HG03095 (cell line): ENCODE measurements at regions not wholly inside any gene's neighbourhood (a gene's known extent, or its start where the extent isn't known, plus 50 kb on each side); places are given as distances from the start of the nearest gene placed in this dataset.
"Not testable (repeated sequence)": the region's sequence is repeated elsewhere in the genome, so short reads cannot be mapped to it uniquely, and the experiment has no call there.

Source experiments
- ATAC-seq: cut with Tn5 transposase; IDR thresholded peaks from one replicate; pipeline ENCODE4 v1.9.1; 2021; ENCODE audit warnings: moderate library complexity; ENCODE audit not compliant: unreplicated experiment

DNA sequence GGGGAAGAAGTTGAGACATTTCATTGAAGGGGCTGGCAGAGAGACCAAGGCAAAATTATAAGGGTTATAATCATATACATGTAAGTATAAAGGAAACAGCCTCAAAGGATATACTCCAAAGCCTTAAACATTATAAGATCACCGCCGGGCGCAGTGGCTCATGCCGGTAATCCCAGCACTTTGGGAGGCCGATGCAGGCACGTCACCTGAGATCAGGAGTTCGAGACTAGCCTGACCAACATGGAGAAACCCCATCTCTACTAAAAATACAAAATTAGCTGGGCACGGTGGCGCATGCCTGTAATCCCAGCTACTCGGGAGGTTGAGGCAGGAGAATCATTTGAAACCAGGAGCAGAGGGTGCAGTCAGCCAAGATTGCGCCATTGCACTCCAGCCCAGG, 1227.0 kb upstream of the NRXN1 start:
- not testable (repeated sequence) for ATAC-seq

DNA sequence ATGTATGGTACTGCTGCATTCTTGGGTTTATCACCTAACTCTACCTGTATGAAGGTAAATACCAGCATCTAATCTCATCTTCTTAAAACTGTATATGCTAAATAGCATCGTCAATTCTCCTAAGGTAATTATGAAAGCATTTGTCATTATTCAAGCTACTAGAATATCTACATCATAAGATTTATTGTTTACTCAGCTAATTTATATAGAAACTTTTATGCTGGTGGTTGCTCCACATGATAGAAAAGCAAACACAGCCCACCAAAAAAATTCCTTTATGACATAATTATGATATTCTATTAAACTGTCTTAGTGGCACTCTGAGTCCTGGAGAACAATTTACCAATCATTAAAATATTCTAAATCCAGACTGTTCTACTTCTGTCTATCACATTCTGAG, 1226.1 kb upstream of the NRXN1 start:
- no peak for ATAC-seq

DNA sequence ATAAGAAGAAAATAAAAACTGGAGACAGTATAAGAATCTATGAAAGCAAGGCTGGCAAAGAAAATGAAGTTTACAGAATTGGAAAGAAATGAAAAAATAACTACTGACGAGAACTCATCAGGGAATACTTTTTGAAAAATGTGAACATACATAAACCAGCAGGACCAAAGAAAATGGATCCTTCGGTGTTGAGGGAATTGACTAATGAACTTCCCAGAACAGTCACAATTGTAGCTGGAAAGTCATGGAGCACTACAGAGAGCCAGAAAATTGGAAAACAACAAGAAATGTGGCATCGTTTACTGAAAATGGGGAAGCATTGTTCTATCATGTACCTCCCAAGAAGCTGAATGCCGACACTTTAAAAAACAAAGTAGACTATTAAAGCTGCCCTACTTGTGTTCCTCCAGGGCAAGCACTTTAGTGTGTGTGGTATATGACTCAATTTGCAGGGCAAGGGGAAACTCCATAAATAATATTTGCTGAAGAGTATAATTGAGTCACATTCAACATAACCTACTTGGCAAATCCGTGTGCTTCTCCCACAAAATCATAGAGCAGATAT, 1221.6 kb upstream of the NRXN1 start:
- no peak for ATAC-seq

DNA sequence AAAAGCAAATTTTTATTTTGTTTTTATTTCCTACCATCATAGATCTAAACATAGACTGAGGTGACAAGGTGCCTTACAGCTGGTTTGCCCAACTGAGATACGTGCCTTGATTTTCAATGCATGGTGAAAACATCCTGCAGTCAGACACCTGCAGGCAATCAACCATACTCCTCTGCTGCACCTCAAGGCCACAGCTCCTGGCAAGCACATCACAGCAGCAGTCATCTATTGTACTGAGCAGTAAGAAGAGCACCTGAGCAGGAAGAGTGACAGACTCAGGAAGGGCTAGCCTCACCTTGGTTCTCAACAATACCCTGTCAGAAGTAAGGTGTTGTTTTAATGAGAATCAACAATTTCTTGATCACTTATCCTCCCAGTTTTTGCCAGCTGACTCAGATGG, 1206.8 kb upstream of the NRXN1 start:
- ATAC-seq: no peak

DNA sequence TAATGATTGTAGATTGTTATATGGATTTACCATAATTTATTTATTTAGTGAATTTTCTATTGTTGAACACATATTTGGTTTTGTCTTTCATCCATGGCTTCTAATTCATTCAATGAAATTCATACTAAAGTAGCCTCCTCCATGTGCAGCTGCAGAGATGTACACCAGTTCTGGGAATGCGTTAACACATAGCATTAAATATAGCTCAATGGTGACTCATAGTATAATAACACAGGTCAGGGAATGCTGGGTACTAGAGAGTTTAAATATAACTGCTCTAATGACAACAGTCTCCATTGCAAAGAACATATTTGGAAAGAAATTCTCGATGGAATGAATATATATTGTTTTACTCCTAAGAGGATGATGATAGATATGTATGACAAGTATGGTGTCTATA, 1190.2 kb upstream of the NRXN1 start:
- ATAC-seq: no peak

DNA sequence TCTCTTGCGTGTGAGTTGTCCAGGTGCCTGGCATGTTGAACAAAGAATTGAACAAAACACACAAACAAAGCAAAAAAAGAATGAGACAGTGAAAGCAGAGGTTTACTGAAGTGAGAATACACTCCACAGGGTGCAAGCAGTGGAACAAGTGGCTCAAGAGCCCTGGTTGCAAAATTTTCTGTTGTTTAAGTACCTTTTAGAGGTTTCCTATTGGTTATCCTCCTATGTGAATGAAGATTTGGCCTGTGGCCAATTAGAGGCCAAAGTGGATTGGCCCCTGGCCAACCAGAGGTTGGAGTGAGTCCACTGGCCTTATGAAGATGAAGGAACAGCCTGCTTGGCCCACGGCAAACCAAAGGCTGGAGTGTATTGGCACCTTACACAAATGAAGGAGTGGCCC, 1188.5 kb upstream of the NRXN1 start:
- no peak for ATAC-seq

DNA sequence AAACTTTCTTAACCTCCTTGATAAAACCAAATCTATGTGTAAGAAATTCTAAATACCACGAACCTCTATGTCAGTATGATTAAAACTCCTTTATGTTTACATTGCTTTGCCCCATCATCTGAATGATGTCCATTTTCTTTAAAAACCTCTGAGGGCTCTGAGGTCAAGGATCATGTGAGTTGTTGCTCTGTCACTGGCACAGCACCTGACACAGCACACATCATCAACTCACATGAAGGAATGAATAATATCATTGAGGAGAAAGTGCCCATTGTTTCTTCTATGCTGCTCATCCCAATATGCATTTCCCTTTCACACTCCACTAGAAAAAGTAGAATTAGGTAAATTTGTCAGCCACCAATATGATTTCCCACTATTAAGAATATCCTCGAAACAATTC, 1178.7 kb upstream of the NRXN1 start:
- ATAC-seq: no peak

DNA sequence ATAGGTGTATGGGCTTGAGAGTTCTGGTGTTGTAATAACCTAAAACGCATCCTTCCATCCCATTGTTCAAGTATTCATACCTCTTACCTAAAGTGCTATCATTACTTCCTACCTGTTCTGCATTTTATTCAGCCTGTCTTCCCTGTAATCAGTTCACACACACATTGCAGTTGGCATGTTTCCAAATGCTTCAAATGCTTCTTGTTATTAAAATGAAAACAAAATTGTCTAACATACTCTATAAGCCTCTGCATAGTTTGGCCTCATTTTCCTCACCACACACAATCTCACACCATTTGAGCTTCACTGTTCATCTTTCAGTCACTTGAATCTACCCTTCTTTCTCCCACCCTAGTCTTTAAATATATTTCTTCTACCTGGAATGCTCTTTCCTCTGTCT, 1178.2 kb upstream of the NRXN1 start:
- ATAC-seq: no peak

DNA sequence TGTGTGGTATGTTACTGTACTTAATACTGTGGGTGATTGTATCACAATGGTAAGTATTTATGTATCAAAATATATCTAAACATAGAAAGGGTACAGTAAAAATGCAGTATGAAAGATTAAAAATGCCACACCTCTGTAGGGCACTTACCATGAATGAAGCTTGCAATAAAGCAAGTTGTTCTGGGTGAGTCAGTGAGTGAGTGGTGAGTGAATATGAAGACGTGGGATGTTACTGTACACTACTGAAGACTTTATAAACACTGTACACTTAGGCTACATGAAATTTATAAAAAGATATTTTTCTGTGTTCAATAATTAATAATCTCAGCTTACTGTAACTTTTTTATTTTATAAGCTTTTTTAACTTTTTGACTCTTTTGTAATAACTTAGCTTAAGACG, 1162.4 kb upstream of the NRXN1 start:
- ATAC-seq: no peak

DNA sequence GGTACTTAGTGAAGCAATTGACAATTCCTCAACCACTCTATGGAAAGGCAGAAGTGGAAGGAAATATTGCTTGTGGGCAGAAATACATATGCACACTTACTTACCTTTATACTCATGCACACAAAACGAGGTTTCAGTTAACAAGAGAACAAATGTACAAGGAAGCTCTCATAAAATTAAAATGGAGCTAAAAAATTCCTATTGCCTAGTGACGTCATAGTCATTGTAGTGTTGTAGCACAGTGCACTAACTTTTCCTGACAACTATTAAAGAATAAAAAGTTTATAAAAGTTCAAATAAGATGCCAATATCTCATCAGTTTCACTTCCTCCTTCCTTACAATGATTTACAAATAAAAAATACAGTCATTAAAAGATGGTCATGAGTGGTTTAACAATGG, 1161.9 kb upstream of the NRXN1 start:
- no peak for ATAC-seq

DNA sequence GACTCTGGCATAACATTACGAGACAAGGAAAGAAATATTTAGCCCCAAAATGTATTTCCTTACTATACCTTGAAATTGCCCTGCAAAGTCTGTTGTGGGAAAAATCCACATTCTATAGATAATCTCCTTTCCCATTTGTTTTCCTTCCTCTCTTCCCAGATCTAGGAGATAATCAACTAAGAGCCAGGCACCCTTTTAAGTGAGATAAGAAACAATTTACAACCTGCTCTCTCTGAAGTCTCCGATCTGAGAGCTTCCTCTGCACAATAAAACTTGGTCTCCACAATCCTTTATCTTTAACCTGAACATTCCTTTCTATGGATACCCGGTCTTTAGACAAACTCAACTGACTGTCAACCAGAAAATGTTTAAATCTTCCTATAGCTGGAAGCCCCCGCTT, 1160.7 kb upstream of the NRXN1 start:
- ATAC-seq: no peak

DNA sequence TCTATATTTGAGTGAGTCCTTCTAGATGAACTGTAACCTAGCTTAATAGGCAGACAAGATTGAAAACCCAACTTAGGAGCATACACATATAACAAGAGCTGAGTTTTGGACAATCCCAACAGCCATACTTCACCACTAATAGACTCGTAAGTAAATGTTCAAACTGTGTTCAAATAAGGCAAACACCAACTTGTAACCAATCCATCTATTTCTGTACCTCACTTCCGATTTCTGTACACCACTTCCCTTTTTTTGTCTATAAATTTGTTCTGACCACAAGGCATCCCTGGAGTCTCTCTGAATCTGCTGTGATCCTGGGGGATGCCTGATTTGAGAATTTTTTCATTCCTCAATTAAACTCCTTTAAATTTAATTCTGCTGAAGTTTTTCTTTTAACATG, 1149.1 kb upstream of the NRXN1 start:
- no peak for ATAC-seq

DNA sequence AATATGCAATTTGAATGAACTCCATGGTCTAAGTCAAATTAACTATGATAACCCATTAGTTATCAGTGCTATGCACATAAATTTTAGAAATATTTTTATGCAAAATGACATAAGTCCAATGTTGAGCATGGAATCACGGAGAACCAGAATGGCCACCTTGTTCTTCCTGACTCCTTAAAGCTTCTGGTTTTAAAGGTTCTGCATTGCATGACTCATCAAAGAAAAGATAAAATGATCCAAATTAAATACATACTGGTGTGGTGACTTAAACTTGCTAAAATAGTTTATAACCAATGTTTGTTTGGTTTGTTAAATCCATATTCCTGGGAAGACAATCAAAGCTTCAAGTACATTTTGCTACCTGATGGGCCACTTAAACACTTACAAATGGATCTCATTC, 1146.9 kb upstream of the NRXN1 start:
- no peak for ATAC-seq

DNA sequence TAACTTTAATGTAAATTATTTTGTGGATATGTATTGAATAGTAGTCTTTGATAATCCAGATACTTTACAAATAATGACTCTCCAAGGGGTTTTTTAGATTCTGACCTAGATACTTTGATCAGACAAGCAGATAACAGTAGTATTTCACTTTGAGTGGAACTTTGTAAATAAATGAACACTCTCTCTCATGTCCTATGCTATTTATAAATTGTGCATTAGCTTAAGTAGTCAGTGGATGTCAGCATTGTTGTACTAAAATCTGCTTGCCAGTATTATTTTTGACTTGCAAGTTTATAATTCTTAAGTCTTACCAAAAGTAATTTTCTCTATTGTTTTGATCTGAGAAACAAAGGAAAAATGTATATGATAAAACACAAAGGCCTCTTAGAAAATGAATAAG, 1113.1 kb upstream of the NRXN1 start:
- no peak for ATAC-seq

DNA sequence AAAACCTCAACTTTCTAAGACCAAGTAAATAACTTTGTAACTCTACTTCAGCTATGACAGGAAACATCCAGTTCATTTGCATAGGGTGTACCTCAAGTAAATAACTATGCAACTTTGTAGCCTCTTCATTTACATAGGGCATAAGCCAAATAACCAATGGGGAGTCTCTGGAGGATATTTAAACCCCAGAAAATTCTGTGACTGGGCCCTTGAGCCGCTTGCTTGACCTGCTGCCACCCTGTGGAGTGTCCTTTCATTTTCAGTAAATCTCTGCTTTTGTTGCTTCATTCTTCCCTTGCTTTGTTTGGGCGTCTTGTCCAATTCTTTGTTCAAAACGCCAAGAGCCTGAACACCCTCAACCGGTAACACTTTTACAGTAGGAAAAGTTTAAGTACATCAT, 1112.7 kb upstream of the NRXN1 start:
- ATAC-seq: no peak

DNA sequence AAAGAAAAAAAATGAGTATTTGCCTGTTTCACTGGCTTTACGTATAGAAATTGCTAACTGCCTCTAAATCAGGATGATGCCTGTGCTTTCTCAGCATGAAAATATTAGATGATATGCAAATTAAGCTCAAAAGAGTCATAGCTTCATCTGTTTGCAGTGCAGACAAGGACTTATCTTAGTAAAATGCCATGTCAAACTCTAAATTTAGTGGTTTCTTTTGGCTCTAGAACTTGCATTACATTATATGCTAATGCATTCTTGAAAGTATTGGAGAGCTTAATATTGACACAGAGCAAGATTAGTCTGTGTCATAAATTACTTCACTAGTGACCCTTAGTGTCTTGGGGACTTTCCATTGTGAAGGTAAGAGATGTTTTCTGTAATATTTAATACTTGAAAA, 1109.1 kb upstream of the NRXN1 start:
- no peak for ATAC-seq

DNA sequence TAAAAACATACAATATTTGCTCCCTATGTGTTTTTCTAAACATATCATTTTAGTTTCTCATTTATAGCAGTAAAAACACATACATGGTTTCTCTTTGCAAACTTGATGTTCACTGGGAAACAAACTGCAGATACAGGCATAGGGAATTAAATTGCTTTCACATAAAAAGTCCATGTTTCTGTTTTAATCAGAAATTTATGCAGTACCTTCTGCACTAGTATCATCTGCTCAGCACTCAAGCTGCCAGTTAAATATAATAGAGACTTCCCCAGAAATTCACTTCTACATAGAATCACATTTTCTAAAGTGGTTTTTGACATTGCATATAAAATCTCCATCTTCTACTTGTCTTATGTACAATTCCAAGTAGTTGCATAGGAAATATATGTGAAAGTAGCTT, 1107.3 kb upstream of the NRXN1 start:
- no peak for ATAC-seq

DNA sequence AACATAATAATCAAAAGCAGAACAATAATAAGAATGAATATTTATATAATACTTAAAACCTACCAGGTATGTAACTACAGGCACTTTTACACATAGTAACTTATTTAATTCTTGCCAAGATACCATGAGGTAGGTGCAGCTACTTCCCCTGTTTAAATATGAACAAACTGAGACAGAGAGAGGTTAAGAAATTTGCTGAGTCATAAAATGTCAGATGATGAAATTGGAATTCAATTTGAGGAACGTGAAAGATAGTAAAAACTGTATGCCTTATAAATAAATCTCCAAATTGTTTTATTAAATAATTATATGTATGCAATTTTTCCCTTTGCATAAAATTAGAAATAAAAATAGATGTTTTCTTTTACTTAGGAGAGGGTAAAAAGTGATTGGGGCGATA, 1103.3 kb upstream of the NRXN1 start:
- no peak for ATAC-seq

DNA sequence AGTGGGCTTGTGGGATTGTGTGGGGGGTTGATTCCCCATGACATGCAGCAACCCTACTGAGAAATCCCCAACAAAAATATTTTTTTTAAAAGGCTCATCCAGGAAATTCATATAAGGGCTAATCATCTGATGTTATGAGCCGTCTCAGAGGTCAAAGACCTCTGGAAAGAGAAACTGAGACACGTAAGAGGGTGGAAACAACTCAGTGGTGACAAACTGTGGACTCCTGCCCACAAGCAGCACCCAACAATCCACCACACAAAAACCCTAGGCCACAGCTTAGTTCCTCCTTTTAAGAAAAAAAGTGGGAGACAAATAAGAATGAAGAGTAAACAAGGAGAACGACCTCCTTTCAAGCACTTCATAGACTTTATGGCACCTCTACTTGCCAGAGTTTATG, 1096.1 kb upstream of the NRXN1 start:
- ATAC-seq: no peak

DNA sequence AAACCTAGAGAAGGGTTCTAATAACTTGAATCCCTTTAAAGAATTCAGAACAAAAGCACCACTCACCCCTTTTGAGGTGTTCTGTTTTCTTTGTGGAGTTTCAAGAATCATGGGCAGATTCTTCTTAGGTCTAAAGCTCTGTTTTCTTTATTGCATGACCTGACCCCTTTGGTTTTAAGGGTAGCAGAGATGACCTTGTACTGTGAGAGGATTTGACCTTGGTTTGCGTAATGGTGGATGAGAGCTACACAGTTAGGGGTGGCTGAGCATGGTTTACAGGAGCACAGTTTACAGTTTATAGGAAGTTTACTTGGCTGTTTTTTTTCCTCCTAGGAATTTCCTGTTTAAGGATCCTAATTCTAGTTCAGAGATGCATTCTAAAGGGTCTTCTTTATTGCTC, 1095.6 kb upstream of the NRXN1 start:
- no peak for ATAC-seq

DNA sequence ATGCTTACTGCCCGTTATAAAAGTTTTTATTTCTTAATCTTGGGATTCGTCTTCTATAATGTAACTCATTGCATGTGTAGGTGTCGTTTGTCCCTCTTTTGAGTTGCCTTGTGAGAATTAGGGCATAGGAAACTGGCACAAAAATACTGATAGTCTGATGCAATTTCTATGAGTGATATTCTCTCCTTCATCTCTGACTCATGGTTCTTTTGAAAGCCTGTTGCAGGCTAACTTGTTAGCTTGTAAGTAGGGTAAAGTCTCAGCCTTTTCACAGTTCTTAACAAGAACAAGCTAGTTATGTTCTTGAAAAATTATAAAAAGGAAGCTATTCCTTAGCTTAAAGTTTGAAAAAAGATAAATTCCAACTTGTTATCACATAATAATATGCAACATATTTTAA, 1085.4 kb upstream of the NRXN1 start:
- ATAC-seq: no peak

DNA sequence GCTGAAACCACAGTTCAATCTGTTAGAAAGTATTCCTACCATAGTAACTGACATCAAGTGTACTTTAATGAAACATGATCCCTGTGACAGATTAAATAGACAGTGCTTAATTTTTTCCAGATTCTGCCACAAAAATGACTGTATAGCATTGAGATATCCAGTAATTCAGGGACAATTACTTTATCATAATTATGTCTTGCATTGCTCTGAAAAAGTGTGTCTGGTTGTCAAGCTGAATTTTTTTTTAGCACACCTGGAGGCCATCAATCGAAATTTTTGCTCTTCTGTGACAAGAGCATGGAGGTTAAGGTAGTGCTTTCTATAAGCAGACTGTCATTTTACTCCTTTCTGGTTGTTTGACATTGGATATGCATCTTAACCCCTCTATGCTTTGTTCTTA, 1083.8 kb upstream of the NRXN1 start:
- no peak for ATAC-seq

DNA sequence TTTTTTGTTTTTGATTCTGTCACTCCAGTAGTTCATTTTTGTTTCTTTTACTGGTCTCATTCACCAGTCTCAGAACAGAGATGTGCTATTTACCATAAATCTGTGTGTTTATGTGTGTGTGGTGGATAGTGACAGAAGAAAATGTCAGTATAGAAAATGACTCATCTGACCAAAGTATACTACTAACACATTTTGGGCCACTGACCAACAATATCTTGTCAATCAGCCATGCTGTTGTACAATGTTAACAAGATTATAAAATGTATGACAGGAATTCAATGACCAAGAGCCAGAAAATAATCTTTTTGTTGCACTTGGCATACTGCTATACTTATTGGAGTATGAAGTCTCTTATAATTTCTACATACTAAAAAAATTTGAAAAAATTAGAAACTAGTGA, 1081.4 kb upstream of the NRXN1 start:
- no peak for ATAC-seq

DNA sequence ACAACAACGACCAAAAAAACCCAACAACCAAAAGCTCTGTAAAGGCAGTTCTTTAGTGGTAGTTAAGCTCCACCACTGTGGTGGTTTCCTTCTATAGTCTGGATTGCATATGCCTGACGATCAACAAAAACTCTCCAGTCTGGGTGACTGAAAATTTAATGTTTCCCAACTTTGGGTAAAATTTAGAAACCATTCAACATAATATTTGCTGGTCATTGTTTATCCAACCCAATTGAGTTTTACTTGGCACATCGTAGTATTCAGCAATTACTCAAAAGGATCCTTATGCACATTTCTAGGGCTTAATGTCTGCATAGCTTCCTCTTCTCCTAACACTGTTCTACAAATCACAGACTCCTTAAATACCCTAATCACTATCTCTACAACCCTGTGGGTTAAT, 1080.2 kb upstream of the NRXN1 start:
- ATAC-seq: no peak
